Activated T-helper 2 cell treated with anti-CD3 and anti-CD28 coated beads, Interferon-gamma antibody, Interleukin-2, Interleukin-4, amounts not matched to agents 10 μg/mL and 5 μg/mL and 100 μg/mL, durations not matched to agents 14 hours and 24 hours and 36 hours (primary cell): ENCODE measurements at regions not wholly inside any gene's neighbourhood (a gene's known extent, or its start where the extent isn't known, plus 50 kb on each side); places are given as distances from the start of the nearest gene placed in this dataset.

Source experiments
- DNase-seq: peaks from one replicate; pipeline ENCODE4 v3.0.0; 2021; ENCODE audit warnings: low spot score
- H3K27ac Mint-ChIP-seq: one replicate; pipeline ENCODE4 v1.8.0; 2021; ENCODE audit warnings: mixed read lengths
- H3K27me3 Mint-ChIP-seq: one replicate; pipeline ENCODE4 v1.8.0; 2021; ENCODE audit warnings: low read depth, mixed read lengths
- H3K36me3 Mint-ChIP-seq: one replicate; pipeline ENCODE4 v1.8.0; 2021; ENCODE audit warnings: low read depth, mixed read lengths
- H3K4me1 Mint-ChIP-seq: one replicate; pipeline ENCODE4 v1.8.0; 2021; ENCODE audit warnings: low read depth, mixed read lengths
- H3K4me3 Mint-ChIP-seq: one replicate; pipeline ENCODE4 v1.8.0; 2021; ENCODE audit warnings: low read depth, mild to moderate bottlenecking, moderate library complexity, mixed read lengths
- H3K9me3 Mint-ChIP-seq: one replicate; pipeline ENCODE4 v1.8.0; 2021; ENCODE audit warnings: mixed read lengths
- intact Hi-C: fragments of 100-400 bp; cut with micrococcal nuclease; formaldehyde crosslinking; loops from one replicate; pipeline ENCODE4 v1.15.1; 2023

DNA sequence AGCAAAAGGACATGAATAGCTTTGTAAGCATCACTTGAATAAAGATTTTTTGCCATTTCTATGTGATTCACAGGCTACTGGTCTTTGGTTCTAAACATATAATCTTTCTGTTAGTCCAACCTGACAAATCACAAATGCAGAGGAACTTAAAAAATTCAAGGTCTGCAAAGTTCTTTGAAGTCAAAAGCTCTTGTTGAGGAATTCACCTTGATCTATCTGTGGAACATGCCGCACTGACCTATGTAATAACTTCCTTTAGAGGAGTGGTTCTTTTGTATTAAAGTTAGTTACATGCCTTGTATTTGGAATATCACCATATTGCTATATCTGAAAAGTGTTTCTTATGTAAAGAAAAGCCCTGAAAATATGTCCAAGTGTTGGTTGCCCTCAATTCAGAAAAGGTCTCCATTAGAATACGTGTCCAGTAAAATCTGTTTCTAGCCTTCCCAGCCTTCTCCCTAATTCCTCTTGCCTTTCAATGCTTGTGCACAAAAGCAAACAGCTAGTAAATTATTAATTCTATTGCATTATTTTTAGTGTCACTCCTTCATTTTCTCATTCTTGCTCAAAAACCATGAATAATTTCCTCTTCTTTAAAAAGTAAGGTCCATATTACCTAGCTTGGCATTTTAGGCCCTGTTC is 1192.8 kb downstream of the FLRT2 start:
- H3K27ac Mint-ChIP-seq = no peak overlapping the region
- H3K27me3 Mint-ChIP-seq = no peaks in the 10 kb centered on the region
- H3K4me3 Mint-ChIP-seq = no peak overlapping the region
- no peaks in the 10 kb centered on the region for H3K36me3 Mint-ChIP-seq
- no peak for DNase-seq
- intact Hi-C loops = no loop called here
- H3K4me1 Mint-ChIP-seq = no peaks in the 10 kb centered on the region
- peaks cover 11% of the 10 kb centered on the region for H3K9me3 Mint-ChIP-seq

DNA sequence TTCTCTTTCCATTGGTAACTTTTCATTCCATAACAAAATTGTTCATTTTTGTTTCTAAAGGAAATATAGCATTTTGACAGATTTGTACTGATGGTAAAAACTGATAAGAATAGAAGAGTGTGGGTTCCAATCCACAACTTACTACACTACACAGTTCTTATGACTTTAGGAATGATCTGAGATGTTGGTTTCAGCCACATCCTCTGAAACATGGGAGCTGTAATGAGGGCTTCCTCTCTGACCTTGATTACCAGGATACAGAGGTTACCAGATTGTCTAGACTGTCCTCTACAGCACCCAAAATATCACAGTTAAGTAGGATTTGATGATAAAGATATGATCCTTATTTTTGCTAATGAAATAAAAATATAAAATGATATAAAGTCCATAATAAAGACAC is 1184.6 kb downstream of the FLRT2 start:
- H3K4me1 Mint-ChIP-seq = no peaks in the 10 kb centered on the region
- no peak overlapping the region for H3K4me3 Mint-ChIP-seq
- intact Hi-C loops = no loop called here
- peaks cover 14% of the 10 kb centered on the region for H3K9me3 Mint-ChIP-seq
- no peak for DNase-seq
- H3K36me3 Mint-ChIP-seq = no peaks in the 10 kb centered on the region
- no peaks in the 10 kb centered on the region for H3K27me3 Mint-ChIP-seq
- no peak overlapping the region for H3K27ac Mint-ChIP-seq

DNA sequence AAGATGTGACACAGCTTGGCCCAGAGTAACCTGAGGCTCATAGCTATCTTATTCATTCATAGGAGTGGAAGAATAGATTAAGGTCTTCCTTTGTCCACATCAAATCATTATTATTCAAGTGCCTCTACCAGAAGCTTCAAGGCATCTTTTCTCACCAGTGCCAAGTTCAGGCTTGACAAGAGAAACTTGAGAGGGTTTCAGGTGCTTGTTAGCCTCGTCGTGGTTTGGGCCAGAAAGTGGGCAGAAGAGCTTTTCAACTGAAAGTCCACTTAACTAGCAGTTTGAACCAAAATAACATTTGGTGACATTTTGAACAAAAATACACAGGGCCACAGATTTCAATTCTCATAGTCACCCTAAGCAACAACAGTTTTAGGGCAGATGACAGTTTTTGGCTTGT is 1184.2 kb downstream of the FLRT2 start:
- Mint-ChIP-seq H3K9me3 (peaks cover 13% of the 10 kb centered on the region), H3K36me3 (no peaks in the 10 kb centered on the region), H3K4me3 (no peak overlapping the region), H3K27me3 (no peaks in the 10 kb centered on the region), H3K27ac (no peak overlapping the region), H3K4me1 (no peaks in the 10 kb centered on the region)
- intact Hi-C loops = no loop called here
- no peak for DNase-seq

DNA sequence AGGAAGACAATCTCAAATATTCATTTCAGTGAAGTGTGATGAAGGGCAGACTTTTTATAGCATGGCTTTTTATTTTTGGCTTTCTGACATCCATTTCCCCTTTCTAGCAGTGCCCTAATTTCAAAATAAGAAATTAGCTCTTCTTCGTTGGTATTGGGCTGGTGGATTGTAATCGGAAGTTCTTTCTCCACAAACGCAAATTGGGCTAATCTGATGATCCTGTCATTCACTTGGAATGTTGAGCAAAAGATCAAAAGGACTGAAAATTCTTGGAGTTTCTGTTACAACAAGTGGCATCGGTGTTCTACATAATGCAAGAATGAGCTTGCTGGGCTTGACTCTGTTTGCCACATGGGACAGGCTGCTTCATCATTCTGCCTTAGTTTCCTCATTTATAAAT is 1182.8 kb downstream of the FLRT2 start:
- no peak overlapping the region for H3K4me3 Mint-ChIP-seq
- H3K27me3 Mint-ChIP-seq = no peaks in the 10 kb centered on the region
- no peak overlapping the region for H3K27ac Mint-ChIP-seq
- peaks cover 13% of the 10 kb centered on the region for H3K9me3 Mint-ChIP-seq
- DNase-seq = no peak
- no peaks in the 10 kb centered on the region for H3K4me1 Mint-ChIP-seq
- intact Hi-C loops = no loop called here
- H3K36me3 Mint-ChIP-seq = no peaks in the 10 kb centered on the region

DNA sequence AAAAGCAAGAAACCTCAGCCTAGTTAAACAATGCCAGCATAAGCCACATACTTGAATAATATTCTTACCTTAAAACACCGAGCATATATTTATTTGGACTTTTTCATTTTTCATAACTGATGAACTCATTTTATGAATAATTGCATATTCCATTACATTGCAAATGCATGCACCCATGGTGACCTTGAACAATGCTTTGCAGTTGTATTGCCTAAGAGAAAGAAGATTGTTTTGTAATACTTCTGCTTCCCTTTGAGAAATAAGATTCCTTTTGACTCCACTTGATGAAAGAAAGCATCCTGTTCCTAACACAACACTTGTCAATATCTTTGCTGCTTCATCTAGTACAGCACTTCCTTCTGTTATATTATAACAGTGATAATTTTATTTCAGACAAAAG is 1182.2 kb downstream of the FLRT2 start:
- Mint-ChIP-seq H3K4me1 (no peaks in the 10 kb centered on the region), H3K36me3 (no peaks in the 10 kb centered on the region), H3K4me3 (no peak overlapping the region), H3K27ac (no peak overlapping the region), H3K9me3 (peaks cover 17% of the 10 kb centered on the region), H3K27me3 (no peaks in the 10 kb centered on the region)
- no peak for DNase-seq
- intact Hi-C loops = no loop called here

DNA sequence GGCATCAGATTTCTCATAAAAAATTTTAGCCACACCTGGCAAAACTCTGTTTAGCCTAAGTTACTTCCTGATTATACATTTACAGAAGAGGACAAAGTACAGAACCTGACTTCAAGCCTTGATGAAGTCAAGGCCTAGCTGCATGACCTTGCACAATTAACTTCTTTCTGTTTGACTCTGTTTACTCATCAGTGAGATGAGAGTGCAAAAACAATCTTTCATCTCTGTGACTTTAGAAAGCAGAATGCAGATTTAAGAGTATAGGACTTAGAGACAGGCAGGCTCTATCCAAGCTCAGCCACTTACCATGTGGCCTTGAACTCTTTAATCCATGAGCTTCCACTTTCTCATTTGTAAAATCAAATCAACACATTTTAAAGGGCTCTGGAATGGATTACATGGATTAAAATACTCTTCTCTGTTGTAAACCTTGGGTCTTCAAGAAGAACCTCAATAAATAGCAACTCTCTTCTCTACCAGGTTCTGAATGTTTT is 1178.9 kb downstream of the FLRT2 start:
- Mint-ChIP-seq H3K27me3 (no peaks in the 10 kb centered on the region), H3K4me1 (no peaks in the 10 kb centered on the region), H3K4me3 (no peak overlapping the region), H3K36me3 (no peaks in the 10 kb centered on the region), H3K27ac (no peak overlapping the region), H3K9me3 (peaks cover 26% of the 10 kb centered on the region)
- intact Hi-C loops = no loop called here
- DNase-seq = no peak

DNA sequence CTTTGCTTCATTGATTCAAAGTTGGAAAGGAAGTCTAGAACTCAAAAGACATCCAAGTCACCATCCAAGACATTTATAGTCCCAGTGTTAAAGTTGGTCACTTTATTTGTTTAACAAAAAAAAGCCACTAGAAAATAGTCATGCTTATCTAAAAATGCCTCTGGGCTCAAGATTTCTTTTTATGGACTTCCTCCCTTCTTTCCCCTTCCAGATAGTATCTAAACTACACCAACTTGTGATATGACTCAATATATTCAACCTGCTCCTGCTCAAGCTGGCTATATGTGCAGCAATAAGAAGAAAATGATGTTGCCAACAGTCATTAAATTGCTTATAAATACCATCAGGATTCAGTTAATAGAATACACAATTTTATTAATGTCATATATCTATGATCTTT is 1177.1 kb downstream of the FLRT2 start:
- Mint-ChIP-seq H3K36me3 (no peaks in the 10 kb centered on the region), H3K9me3 (peaks cover 27% of the 10 kb centered on the region), H3K4me1 (no peaks in the 10 kb centered on the region), H3K4me3 (no peak overlapping the region), H3K27me3 (no peaks in the 10 kb centered on the region), H3K27ac (no peak overlapping the region)
- intact Hi-C loops = no loop called here
- DNase-seq = no peak

DNA sequence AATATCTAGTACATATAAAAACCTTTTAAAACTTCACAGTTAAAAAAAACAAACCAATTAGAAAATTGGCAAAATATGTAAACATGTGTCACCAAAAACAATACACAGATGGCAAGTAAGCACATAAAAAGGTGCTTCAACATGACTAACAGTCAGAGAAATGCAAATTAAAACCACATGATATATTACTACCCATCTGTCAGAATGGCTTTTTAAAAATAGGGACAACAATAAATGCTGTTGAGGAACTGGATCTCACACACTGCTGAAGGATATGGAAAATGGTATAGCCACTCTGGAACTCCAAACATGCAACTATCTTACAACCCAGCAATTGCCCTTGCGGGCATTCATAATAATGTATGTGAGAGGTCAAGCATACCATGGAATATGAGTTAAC is 1153.6 kb downstream of the FLRT2 start:
- intact Hi-C loops = no loop called here
- Mint-ChIP-seq H3K9me3 (no peaks in the 10 kb centered on the region), H3K4me3 (no peak overlapping the region), H3K36me3 (no peaks in the 10 kb centered on the region), H3K27me3 (no peaks in the 10 kb centered on the region), H3K27ac (no peak overlapping the region), H3K4me1 (no peaks in the 10 kb centered on the region)
- DNase-seq = no peak

DNA sequence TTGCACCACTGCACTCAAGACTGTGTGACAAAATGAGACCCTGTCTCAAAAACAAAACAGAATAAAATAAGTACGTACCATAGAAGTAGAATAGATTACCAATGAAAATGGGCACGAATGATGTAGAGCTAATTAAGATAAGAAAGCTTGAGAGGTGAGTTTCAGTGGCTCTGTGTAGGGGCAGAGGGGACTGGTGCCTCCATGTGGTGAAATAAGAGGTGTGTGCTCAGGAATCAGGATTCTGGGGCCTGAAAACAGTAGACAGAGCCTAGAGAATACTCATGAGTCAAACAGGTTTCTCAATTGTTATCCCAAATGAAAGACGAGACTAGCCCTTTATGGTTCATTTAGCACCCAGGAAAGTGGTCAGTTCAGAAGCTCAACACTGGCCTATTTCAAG is 1145.1 kb downstream of the FLRT2 start:
- DNase-seq = no peak
- Mint-ChIP-seq H3K27ac (no peak overlapping the region), H3K4me3 (no peak overlapping the region), H3K27me3 (no peaks in the 10 kb centered on the region), H3K4me1 (no peaks in the 10 kb centered on the region), H3K9me3 (no peaks in the 10 kb centered on the region), H3K36me3 (no peaks in the 10 kb centered on the region)
- intact Hi-C loops = no loop called here

DNA sequence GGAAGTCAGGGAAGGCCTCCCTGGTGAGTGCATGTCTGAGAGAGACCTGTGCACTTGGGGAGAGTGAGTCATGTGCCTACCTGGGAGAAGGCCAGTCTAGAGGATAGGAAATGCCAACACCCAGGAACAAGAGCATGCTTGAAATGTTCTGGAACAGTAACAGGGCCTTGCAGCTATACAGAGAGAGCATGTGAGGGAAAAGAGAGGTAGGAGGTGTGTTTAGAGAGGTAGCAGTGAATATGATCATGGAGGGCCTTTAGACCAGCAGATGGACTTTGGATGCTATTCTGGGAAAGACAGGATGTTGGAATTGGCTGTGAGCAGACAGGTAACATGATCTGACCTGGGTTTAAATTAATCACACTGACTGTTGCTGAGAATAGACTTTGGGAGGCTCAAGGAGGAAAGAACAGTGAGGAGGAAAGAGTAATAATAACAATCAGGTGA is 1143.6 kb downstream of the FLRT2 start:
- no peaks in the 10 kb centered on the region for H3K9me3 Mint-ChIP-seq
- H3K36me3 Mint-ChIP-seq = no peaks in the 10 kb centered on the region
- no peaks in the 10 kb centered on the region for H3K27me3 Mint-ChIP-seq
- intact Hi-C loops = no loop called here
- H3K4me3 Mint-ChIP-seq = no peak overlapping the region
- no peak for DNase-seq
- H3K27ac Mint-ChIP-seq = no peak overlapping the region
- no peaks in the 10 kb centered on the region for H3K4me1 Mint-ChIP-seq

DNA sequence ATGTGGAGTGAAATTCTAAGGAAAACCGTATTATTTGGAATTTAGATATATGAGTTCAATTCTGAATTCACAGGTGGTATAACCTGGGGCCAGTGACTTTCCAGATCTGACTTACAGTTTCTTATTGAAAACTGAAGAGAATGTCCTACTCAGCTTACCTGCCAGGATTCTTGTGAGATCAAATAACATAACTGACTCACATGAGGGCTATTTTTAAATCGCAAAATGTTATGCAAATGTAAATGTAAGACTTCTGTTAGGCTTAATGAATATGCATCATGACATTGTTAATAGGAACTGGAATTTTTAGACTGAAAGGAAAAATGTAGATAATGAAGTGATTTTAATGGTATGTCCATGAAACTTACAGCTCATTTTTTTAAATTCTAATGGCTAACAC is 1142.1 kb downstream of the FLRT2 start:
- intact Hi-C loops = no loop called here

DNA sequence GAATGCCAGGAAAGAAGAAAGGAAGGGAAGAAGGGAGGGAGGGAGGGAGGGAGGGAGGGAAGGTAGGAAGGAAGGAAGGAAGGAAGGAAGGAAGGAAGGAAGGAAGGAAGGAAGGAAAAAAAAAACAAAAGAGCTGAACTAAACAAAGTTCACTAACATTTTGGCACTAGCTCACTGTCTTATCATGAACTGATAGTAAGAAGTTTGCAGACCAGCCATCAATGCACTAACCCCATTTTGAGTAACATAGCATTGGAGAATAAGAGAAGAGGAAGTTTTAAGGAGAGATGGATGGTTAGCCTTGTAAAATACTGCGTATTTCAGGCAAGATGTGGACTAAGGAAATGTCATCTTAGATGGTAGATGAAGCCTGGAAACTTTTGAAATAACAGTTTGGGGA is 1136.0 kb downstream of the FLRT2 start:
- no peak overlapping the region for H3K4me3 Mint-ChIP-seq
- H3K9me3 Mint-ChIP-seq = peaks cover 6% of the 10 kb centered on the region
- no peaks in the 10 kb centered on the region for H3K4me1 Mint-ChIP-seq

More for the DNA sequence above, 1142.1 kb downstream of the FLRT2 start:
- Mint-ChIP-seq H3K4me3 (no peak overlapping the region), H3K9me3 (no peaks in the 10 kb centered on the region), H3K27me3 (no peaks in the 10 kb centered on the region), H3K4me1 (no peaks in the 10 kb centered on the region), H3K36me3 (no peaks in the 10 kb centered on the region), H3K27ac (no peak overlapping the region)
- no peak for DNase-seq

DNA sequence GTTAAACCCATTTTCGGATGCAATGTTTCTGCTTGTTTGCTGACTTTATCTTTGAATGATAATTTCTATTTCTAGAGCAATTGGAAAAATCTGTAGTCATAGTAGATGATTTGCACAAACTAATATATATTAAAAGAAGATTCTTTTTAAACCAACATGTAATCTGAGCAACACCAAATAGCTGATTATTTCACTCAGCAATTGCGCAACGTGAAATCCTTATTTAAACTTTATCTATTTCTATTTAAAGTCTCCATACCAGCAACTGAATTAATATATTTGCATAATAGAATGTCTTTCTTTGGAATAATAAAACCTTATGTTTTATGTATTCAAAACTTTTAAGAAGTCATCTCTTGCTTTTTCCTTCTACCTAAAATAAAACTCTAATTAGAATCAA is 1132.4 kb downstream of the FLRT2 start:
- Mint-ChIP-seq H3K27me3 (no peaks in the 10 kb centered on the region), H3K4me1 (no peaks in the 10 kb centered on the region), H3K9me3 (peaks cover 6% of the 10 kb centered on the region), H3K36me3 (no peaks in the 10 kb centered on the region), H3K27ac (no peak overlapping the region), H3K4me3 (no peak overlapping the region)
- DNase-seq = no peak
- intact Hi-C loops = no loop called here

More for the DNA sequence above, 1136.0 kb downstream of the FLRT2 start:
- intact Hi-C loops = no loop called here
- no peak for DNase-seq
- Mint-ChIP-seq H3K27me3 (no peaks in the 10 kb centered on the region), H3K27ac (no peak overlapping the region), H3K36me3 (no peaks in the 10 kb centered on the region)
